GM23338 (cell line): ENCODE measurements at regions not wholly inside any gene's neighbourhood (a gene's known extent, or its start where the extent isn't known, plus 50 kb on each side); places are given as distances from the start of the nearest gene placed in this dataset.

Experiments
- ATAC-seq: fragments of 200-7000 bp; cut with Tn5 transposase; 3 replicates; pipeline ENCODE4 v1.9.1; 2020
- DNase-seq: peaks from one replicate; pipeline ENCODE4 v3.0.0-alpha.2; 2015; ENCODE audit warnings: low spot score
- H2AFZ ChIP-seq: fragments of 200-600 bp; sonication (generic); 2 replicates; pipeline ENCODE4 v1.8.0; 2016; ENCODE audit warnings: antibody characterized with exemption, mild to moderate bottlenecking, moderate library complexity
- H3F3A ChIP-seq: fragments of 200-600 bp; sonication (generic); replicated peaks from 2 replicates; pipeline ENCODE4 v1.8.0; 2017; ENCODE audit warnings: antibody characterized with exemption, mixed run types, low read depth
- H3K27ac ChIP-seq: fragments of 200-600 bp; sonication (generic); 2 replicates; pipeline ENCODE4 v1.6.1; 2016; ENCODE audit warnings: low read depth
- H3K27me3 ChIP-seq: fragments of 200-600 bp; sonication (generic); 2 replicates; pipeline ENCODE4 v1.8.0; 2016; ENCODE audit warnings: mild to moderate bottlenecking, mixed run types, moderate library complexity; ENCODE audit not compliant: insufficient read depth
- H3K36me3 ChIP-seq: fragments of 200-600 bp; sonication (generic); 2 replicates; pipeline ENCODE4 v1.8.0; 2016; ENCODE audit warnings: mild to moderate bottlenecking; ENCODE audit not compliant: insufficient read depth
- H3K4me1 ChIP-seq: fragments of 200-600 bp; sonication (generic); 2 replicates; pipeline ENCODE4 v1.8.0; 2016; ENCODE audit warnings: mild to moderate bottlenecking, moderate library complexity; ENCODE audit not compliant: insufficient read depth
- H3K4me2 ChIP-seq: fragments of 200-600 bp; sonication (generic); 2 replicates; pipeline ENCODE4 v1.7.1; 2017; ENCODE audit warnings: mixed run types
- H3K4me3 ChIP-seq: fragments of 200-600 bp; sonication (generic); 2 replicates; pipeline ENCODE4 v1.6.1; 2016; ENCODE audit warnings: mixed run types
- H3K79me2 ChIP-seq: fragments of 200-600 bp; sonication (generic); replicated peaks from 2 replicates; pipeline ENCODE4 v1.8.0; 2017; ENCODE audit warnings: mild to moderate bottlenecking; ENCODE audit not compliant: insufficient read depth
- H3K9me2 ChIP-seq: fragments of 200-600 bp; sonication (generic); 2 replicates; pipeline ENCODE4 v1.8.0; 2017; ENCODE audit not compliant: insufficient read depth
- H4K20me1 ChIP-seq: fragments of 200-600 bp; sonication (generic); replicated peaks from 2 replicates; pipeline ENCODE4 v1.8.0; 2017; ENCODE audit warnings: mild to moderate bottlenecking; ENCODE audit not compliant: insufficient read depth
- H3K27ac Mint-ChIP-seq: 2 replicates; pipeline ENCODE4 v1.8.0; 2020; ENCODE audit warnings: inconsistent platforms, mild to moderate bottlenecking, moderate library complexity, mixed read lengths
- H3K27me3 Mint-ChIP-seq: 3 replicates; pipeline ENCODE4 v1.8.0; 2022; ENCODE audit warnings: low read depth, mild to moderate bottlenecking, moderate library complexity, mixed read lengths, inconsistent platforms; ENCODE audit not compliant: insufficient read depth, poor library complexity
- H3K36me3 Mint-ChIP-seq: 3 replicates; pipeline ENCODE4 v1.8.0; 2021; ENCODE audit warnings: low read depth, mild to moderate bottlenecking, inconsistent platforms, moderate library complexity, mixed read lengths
- H3K4me1 Mint-ChIP-seq: 3 replicates; pipeline ENCODE4 v1.8.0; 2020; ENCODE audit warnings: mild to moderate bottlenecking, inconsistent platforms, mixed read lengths
- H3K4me3 Mint-ChIP-seq: 3 replicates; pipeline ENCODE4 v1.8.0; 2021; ENCODE audit warnings: moderate library complexity, mild to moderate bottlenecking, inconsistent platforms, mixed read lengths
- H3K9me3 Mint-ChIP-seq: 3 replicates; pipeline ENCODE4 v1.8.0; 2020; ENCODE audit warnings: moderate library complexity, mild to moderate bottlenecking, inconsistent platforms, mixed read lengths
- CTCF ChIP-seq, 2 experiments: fragments of 200-600 bp in 1 of 2; sonication (generic) in 1 of 2; conservative IDR thresholded peaks; 2 replicates each; pipeline versions ENCODE4 v1.5.1 to v1.6.1; 2016 to 2017; ENCODE audit warnings: antibody characterized with exemption in 2 of 2, low read depth in 2 of 2, mild to moderate bottlenecking in 2 of 2, moderate library complexity in 1 of 2
- ETS1 ChIP-seq: IDR thresholded peaks from 2 replicates; pipeline ENCODE4 v1.6.1; 2016; ENCODE audit warnings: antibody characterized with exemption
- EZH2 ChIP-seq: fragments of 200-600 bp; sonication (generic); IDR thresholded peaks from one replicate; pipeline ENCODE4 v1.8.0; 2017; ENCODE audit warnings: antibody characterized with exemption, mild to moderate bottlenecking, low read depth; ENCODE audit not compliant: unreplicated experiment
- EZH2phosphoT487 ChIP-seq: fragments of 200-600 bp; sonication (generic); IDR thresholded peaks from one replicate; pipeline ENCODE4 v1.8.1; 2018; ENCODE audit warnings: antibody characterized with exemption; ENCODE audit not compliant: unreplicated experiment
- JUNB ChIP-seq: IDR thresholded peaks from one replicate; pipeline ENCODE4 v1.6.1; 2016; ENCODE audit warnings: antibody characterized with exemption; ENCODE audit not compliant: unreplicated experiment
- NANOG ChIP-seq: IDR thresholded peaks from 2 replicates; pipeline ENCODE4 v1.6.1; 2016; ENCODE audit warnings: antibody characterized with exemption, borderline replicate concordance
- POLR2AphosphoS5 ChIP-seq: IDR thresholded peaks from 2 replicates; pipeline ENCODE4 v1.6.1; 2016; ENCODE audit warnings: antibody characterized with exemption, low read depth
- STAT1 ChIP-seq: IDR thresholded peaks from one replicate; pipeline ENCODE4 v1.6.1; 2016; ENCODE audit warnings: antibody characterized with exemption; ENCODE audit not compliant: unreplicated experiment
- ZNF114 ChIP-seq: fragments of 250-450 bp; sonication (Bioruptor Pico); IDR thresholded peaks from 2 replicates; pipeline ENCODE4 v1.5.0; 2020; ENCODE audit warnings: mild to moderate bottlenecking, moderate library complexity
- ZNF331 ChIP-seq: fragments of 250-450 bp; sonication (Bioruptor Pico); IDR thresholded peaks from 2 replicates; pipeline ENCODE4 v1.5.0; 2020; ENCODE audit warnings: low read depth, mild to moderate bottlenecking, moderate library complexity
- ZNF462 ChIP-seq: fragments of 250-450 bp; sonication (Bioruptor Pico); IDR thresholded peaks from 2 replicates; pipeline ENCODE4 v1.5.0; 2020; ENCODE audit warnings: mild to moderate bottlenecking, moderate library complexity

- TF ChIP-seq ZNF462 (CRISPR knock-in tag), result no peak
- TF ChIP-seq ZNF114 (CRISPR knock-in tag), result no peak
- TF ChIP-seq EZH2, result no peak
- no peak for TF ChIP-seq ZNF331 (CRISPR knock-in tag)
- no peak for TF ChIP-seq POLR2AphosphoS5
- no peak for TF ChIP-seq EZH2phosphoT487
- no peak for TF ChIP-seq STAT1
- no peak for TF ChIP-seq ETS1
- no peak for TF ChIP-seq JUNB
- TF ChIP-seq NANOG, result no peak
Measured at GRCh38 chr12:13586361-13586760, 389.8 kb downstream of the EMP1 start (continued).

GRCh38 chr12:13584541-13584940 is 388.0 kb downstream of the EMP1 start:
- no peaks in the 10 kb centered on the region for H4K20me1 ChIP-seq
- peaks cover 16% of the 10 kb centered on the region; the same call in 1 of the 2 replicates for H3K4me1 ChIP-seq
- H3K27ac ChIP-seq, result no peak overlapping the region
- Mint-ChIP-seq H3K4me3 (no peak overlapping the region), H3K9me3 (no peaks in the 10 kb centered on the region), H3K27ac (no peak overlapping the region), H3K36me3 (no peaks in the 10 kb centered on the region), H3K27me3 (no peaks in the 10 kb centered on the region), H3K4me1 (peaks cover 24% of the 10 kb centered on the region)
- H3K27me3 ChIP-seq, result no peaks in the 10 kb centered on the region
- no peaks in the 10 kb centered on the region for H3K36me3 ChIP-seq
- ATAC-seq, result no peak
- DNase-seq, result no peak
- H3K4me3 ChIP-seq, result no peak overlapping the region
- H3F3A ChIP-seq, result no peaks in the 10 kb centered on the region
- H3K4me2 ChIP-seq, result no peak overlapping the region
- H2AFZ ChIP-seq, result no peak overlapping the region
- H3K9me2 ChIP-seq, result peaks cover 5% of the 10 kb centered on the region; the same call in 1 of the 2 replicates
- H3K79me2 ChIP-seq, result no peaks in the 10 kb centered on the region
- TF ChIP-seq ZNF331 (CRISPR knock-in tag) (no peak), CTCF (conservative IDR thresholded peaks at IDR 0.05; ENCODE audit: low read depth in 2 of 2) (no peak), POLR2AphosphoS5 (no peak), JUNB (no peak)
